Stimulated activated CD8-positive, alpha-beta memory T cell treated with anti-CD3 and anti-CD28 coated beads, Interleukin-15, amount 100 ng/mL, for 48 hours (primary cell): ENCODE measurements at regions not wholly inside any gene's neighbourhood (a gene's known extent, or its start where the extent isn't known, plus 50 kb on each side); places are given as distances from the start of the nearest gene placed in this dataset.

Experiments used
- DNase-seq, 2 donors: peaks; one replicate each; pipeline ENCODE4 v3.0.0-alpha.2; 2020; ENCODE audit warnings: low read depth in 2 of 2

GRCh38 chr6:4560221-4561077, 215.8 kb upstream of the CDYL start:
- no peak for DNase-seq

GRCh38 chr6:4559281-4559875, 216.8 kb upstream of the CDYL start:
- DNase-seq = no peak

- DNase-seq = no peak
Measured at GRCh38 chr6:4554645-4555044, 221.6 kb upstream of the CDYL start.

- DNase-seq = no peak
Measured at GRCh38 chr6:4553387-4553786, 222.8 kb upstream of the CDYL start.

- DNase-seq = no peak
Measured at GRCh38 chr6:4550227-4550597, 226.0 kb upstream of the CDYL start.

GRCh38 chr6:4549556-4550226, 226.5 kb upstream of the CDYL start:
- DNase-seq = no peak

- no peak for DNase-seq
Measured at GRCh38 chr6:4545893-4546292, 230.3 kb upstream of the CDYL start.

GRCh38 chr6:4543596-4543995, 232.6 kb upstream of the CDYL start:
- no peak for DNase-seq

- no peak for DNase-seq
Measured at GRCh38 chr6:4533576-4533975, 242.6 kb upstream of the CDYL start.

- DNase-seq = no peak
Measured at GRCh38 chr6:4531406-4531805, 244.8 kb upstream of the CDYL start.

GRCh38 chr6:4522453-4522852, 253.8 kb upstream of the CDYL start:
- no peak for DNase-seq

GRCh38 chr6:4521070-4521469, 255.1 kb upstream of the CDYL start:
- no peak for DNase-seq

GRCh38 chr6:4518506-4518905, 257.7 kb upstream of the CDYL start:
- DNase-seq = no peak

GRCh38 chr6:4516206-4516605, 260.0 kb upstream of the CDYL start:
- DNase-seq = no peak

- no peak for DNase-seq
Measured at GRCh38 chr6:4513561-4513960, 262.6 kb upstream of the CDYL start.

GRCh38 chr6:4512051-4512471, 264.1 kb upstream of the CDYL start:
- no peak for DNase-seq

GRCh38 chr6:4511641-4512020, 264.6 kb upstream of the CDYL start:
- no peak for DNase-seq

GRCh38 chr6:4510906-4511640, 265.1 kb upstream of the CDYL start:
- no peak for DNase-seq

- no peak for DNase-seq
Measured at GRCh38 chr6:4510317-4510716, 265.9 kb upstream of the CDYL start.

- no peak for DNase-seq
Measured at GRCh38 chr6:4509506-4509905, 266.7 kb upstream of the CDYL start.

GRCh38 chr6:4506792-4507191, 269.4 kb upstream of the CDYL start:
- no peak for DNase-seq

- DNase-seq = no peak
Measured at GRCh38 chr6:4506223-4506622, 270.0 kb upstream of the CDYL start.
